ENCODE measurements at regions not wholly inside any gene's neighbourhood (a gene's known extent, or its start where the extent isn't known, plus 50 kb on each side); places are given as distances from the start of the nearest gene placed in this dataset.

GRCh38 chr2:18701546-18701945 is 112.2 kb upstream of the NT5C1B start:
- DNase-seq: no peak

GRCh38 chr2:18690342-18690741 is 101.0 kb upstream of the NT5C1B start:
- no peak for DNase-seq

GRCh38 chr2:18684206-18685038 is 95.1 kb upstream of the NT5C1B start:
- no peak for DNase-seq

GRCh38 chr2:18682681-18683080 is 93.3 kb upstream of the NT5C1B start:
- DNase-seq: no peak

- no peak for DNase-seq
Observed at GRCh38 chr2:18677280-18677679, 87.9 kb upstream of the NT5C1B start.

GRCh38 chr2:18674309-18674708 is 84.9 kb upstream of the NT5C1B start:
- DNase-seq: no peak

GRCh38 chr2:18671363-18671762 is 82.0 kb upstream of the NT5C1B start:
- no peak for DNase-seq

GRCh38 chr2:18668221-18668620 is 78.9 kb upstream of the NT5C1B start:
- no peak for DNase-seq

- no peak for DNase-seq
Observed at GRCh38 chr2:18664421-18664820, 75.1 kb upstream of the NT5C1B start.

GRCh38 chr2:18663861-18664260 is 74.5 kb upstream of the NT5C1B start:
- DNase-seq: no peak

- no peak for DNase-seq
Observed at GRCh38 chr2:18662689-18663088, 73.3 kb upstream of the NT5C1B start.

- no peak for DNase-seq
Observed at GRCh38 chr2:18659915-18660314, 70.5 kb upstream of the NT5C1B start.

GRCh38 chr2:18656048-18656447 is 66.7 kb upstream of the NT5C1B start:
- DNase-seq: no peak

GRCh38 chr2:18651842-18652774 is 62.7 kb upstream of the NT5C1B start:
- no peak for DNase-seq

- DNase-seq: no peak
Observed at GRCh38 chr2:18650221-18650620, 60.9 kb upstream of the NT5C1B start.

- DNase-seq: no peak
Observed at GRCh38 chr2:18649502-18650135, 60.2 kb upstream of the NT5C1B start.

GRCh38 chr2:18648161-18648560 is 58.8 kb upstream of the NT5C1B start:
- DNase-seq: no peak

- no peak for DNase-seq
Observed at GRCh38 chr2:18647731-18648130, 58.4 kb upstream of the NT5C1B start.

- DNase-seq: no peak
Observed at GRCh38 chr2:18645315-18645714, 55.9 kb upstream of the NT5C1B start.

GRCh38 chr2:18644115-18644462 is 54.7 kb upstream of the NT5C1B start:
- no peak for DNase-seq

- no peak for DNase-seq
Observed at GRCh38 chr2:18643326-18644114, 54.2 kb upstream of the NT5C1B start.

- no peak for DNase-seq
Observed at GRCh38 chr2:18641823-18642222, 52.5 kb upstream of the NT5C1B start.

All from stimulated activated naive CD4-positive, alpha-beta T cell (primary cell).